GM18526 (cell line): ENCODE measurements at regions not wholly inside any gene's neighbourhood (a gene's known extent, or its start where the extent isn't known, plus 50 kb on each side); places are given as distances from the start of the nearest gene placed in this dataset.

Experiments
- POLR2A ChIP-seq: IDR thresholded peaks from 3 replicates; pipeline ENCODE4 v1.6.1; 2011; ENCODE audit not compliant: insufficient read length; ENCODE audit errors: extremely low read depth

- TF ChIP-seq POLR2A, result no peak
Observed at GRCh38 chr3:194781617-194782016, 95.9 kb downstream of the FAM43A start.

GRCh38 chr3:194782698-194783404 lies 97.2 kb downstream of the FAM43A start:
- TF ChIP-seq POLR2A, result no peak

- TF ChIP-seq POLR2A, result no peak
Observed at GRCh38 chr3:194784361-194784760, 98.7 kb downstream of the FAM43A start.

GRCh38 chr3:194785315-194785714 lies 99.6 kb downstream of the FAM43A start:
- TF ChIP-seq POLR2A, result no peak

GRCh38 chr3:194787072-194787471 lies 101.4 kb downstream of the FAM43A start:
- TF ChIP-seq POLR2A, result no peak

- no peak for TF ChIP-seq POLR2A
Observed at GRCh38 chr3:194787650-194788049, 102.0 kb downstream of the FAM43A start.

GRCh38 chr3:194792368-194792767 lies 106.7 kb downstream of the FAM43A start:
- TF ChIP-seq POLR2A, result no peak

- no peak for TF ChIP-seq POLR2A
Observed at GRCh38 chr3:194797555-194798250, 112.0 kb downstream of the FAM43A start.

GRCh38 chr3:194798486-194798885 lies 112.8 kb downstream of the FAM43A start:
- no peak for TF ChIP-seq POLR2A

GRCh38 chr3:194800002-194800401 lies 114.3 kb downstream of the FAM43A start:
- no peak for TF ChIP-seq POLR2A

- TF ChIP-seq POLR2A, result no peak
Observed at GRCh38 chr3:194801461-194802432, 116.1 kb downstream of the FAM43A start.

GRCh38 chr3:194804796-194805195 lies 119.1 kb downstream of the FAM43A start:
- TF ChIP-seq POLR2A, result no peak

GRCh38 chr3:194805546-194805945 lies 119.9 kb downstream of the FAM43A start:
- TF ChIP-seq POLR2A, result no peak

GRCh38 chr3:194806991-194807630 lies 121.4 kb downstream of the FAM43A start:
- TF ChIP-seq POLR2A, result no peak

- no peak for TF ChIP-seq POLR2A
Observed at GRCh38 chr3:194808640-194809097, 123.0 kb downstream of the FAM43A start.
